CD8-positive, alpha-beta memory T cell (primary cell): ENCODE measurements at regions not wholly inside any gene's neighbourhood (a gene's known extent, or its start where the extent isn't known, plus 50 kb on each side); places are given as distances from the start of the nearest gene placed in this dataset.

Experiments
- CTCF ChIA-PET: fragments of 350-600 bp; sonication (Branson Sonifier 250); formaldehyde crosslinking; loops from one replicate; lab custom pipeline; 2021; ENCODE audit warnings: antibody characterized with exemption; lab: Charles Lee
- POLR2A ChIA-PET: fragments of 350-600 bp; sonication (Branson Sonifier 250); formaldehyde crosslinking; loops from one replicate; lab custom pipeline; 2021; ENCODE audit warnings: antibody characterized with exemption; lab: Charles Lee
- DNase-seq, 5 donors: peaks; one replicate each; pipeline versions ENCODE4 v3.0.0 to v3.0.0-alpha.2; 2020 to 2022; ENCODE audit warnings: mixed read lengths in 1 of 5
- H3K27ac ChIP-seq: one replicate; pipeline ENCODE4 v1.7.0; 2013; ENCODE audit warnings: low read depth, mild to moderate bottlenecking, low read length, moderate library complexity
- H3K27me3 ChIP-seq: 2 replicates; pipeline ENCODE4 v1.7.0; 2013; ENCODE audit warnings: low read length, mild to moderate bottlenecking; ENCODE audit not compliant: insufficient read depth, poor library complexity, severe bottlenecking
- H3K36me3 ChIP-seq: 2 replicates; pipeline ENCODE4 v1.7.0; 2013; ENCODE audit warnings: mild to moderate bottlenecking, low read length, moderate library complexity; ENCODE audit not compliant: insufficient read depth
- H3K4me1 ChIP-seq: 2 replicates; pipeline ENCODE4 v1.7.0; 2013; ENCODE audit warnings: mild to moderate bottlenecking, low read length, moderate library complexity; ENCODE audit not compliant: insufficient read depth
- H3K4me3 ChIP-seq: 2 replicates; pipeline ENCODE4 v1.7.0; 2013; ENCODE audit warnings: mild to moderate bottlenecking, low read length
- H3K9me3 ChIP-seq: 2 replicates; pipeline ENCODE4 v1.7.0; 2013; ENCODE audit warnings: mild to moderate bottlenecking, low read length
- H3K27ac Mint-ChIP-seq, 8 donors: one replicate each; pipeline ENCODE4 v1.8.0; 2020 to 2021; ENCODE audit warnings: mixed read lengths in 8 of 8, mild to moderate bottlenecking in 6 of 8, inconsistent platforms in 3 of 8, moderate library complexity in 3 of 8
- H3K27me3 Mint-ChIP-seq, 2 donors: one replicate each; pipeline ENCODE4 v1.8.0; 2020 to 2021; ENCODE audit warnings: mixed read lengths in 2 of 2, mild to moderate bottlenecking in 1 of 2, moderate library complexity in 1 of 2
- H3K36me3 Mint-ChIP-seq, 3 donors: one replicate each; pipeline ENCODE4 v1.8.0; 2020 to 2021; ENCODE audit warnings: mixed read lengths in 3 of 3, inconsistent platforms in 1 of 3, mild to moderate bottlenecking in 1 of 3
- H3K4me1 Mint-ChIP-seq, 3 donors: one replicate each; pipeline ENCODE4 v1.8.0; 2020 to 2021; ENCODE audit warnings: mixed read lengths in 3 of 3, inconsistent platforms in 1 of 3, mild to moderate bottlenecking in 1 of 3
- H3K4me3 Mint-ChIP-seq, 7 donors: one replicate each; pipeline ENCODE4 v1.8.0; 2020 to 2021; ENCODE audit warnings: mixed read lengths in 7 of 7, mild to moderate bottlenecking in 6 of 7, moderate library complexity in 4 of 7, inconsistent platforms in 2 of 7
- H3K9me3 Mint-ChIP-seq, 5 donors: one replicate each; pipeline ENCODE4 v1.8.0; 2020 to 2022; ENCODE audit warnings: mixed read lengths in 5 of 5, mild to moderate bottlenecking in 3 of 5, moderate library complexity in 2 of 5, inconsistent platforms in 1 of 5

DNA sequence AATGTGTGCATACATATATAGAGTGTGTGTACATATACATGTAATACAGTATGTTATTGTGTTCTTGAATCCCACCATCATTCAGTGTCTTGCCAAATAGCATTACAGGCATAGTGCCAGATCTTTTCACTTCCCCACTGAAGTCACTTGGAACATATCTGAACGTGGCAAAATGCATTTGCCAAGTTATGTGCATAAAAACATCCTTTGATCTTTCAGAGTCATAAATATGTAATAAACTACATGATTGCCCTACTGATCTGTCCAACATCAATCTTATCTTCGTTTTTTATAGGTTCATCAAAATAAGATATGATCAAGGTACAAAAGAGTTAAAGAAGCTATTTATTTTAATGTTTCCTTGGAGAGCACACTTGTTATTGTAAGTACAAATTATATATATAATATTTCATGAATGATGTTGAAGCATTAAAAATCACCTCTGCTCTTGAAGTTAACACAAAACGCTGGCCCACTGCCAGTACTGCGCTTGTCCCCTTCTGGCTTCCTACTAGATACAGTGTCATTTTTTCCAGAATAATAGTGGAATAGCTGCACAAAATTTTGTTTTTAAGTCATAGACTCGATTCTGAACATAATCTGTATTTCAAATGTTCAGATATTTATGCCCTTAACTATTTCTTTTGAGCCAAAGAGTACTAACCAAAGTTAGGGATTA lies 549.5 kb upstream of the ARRDC4 start:
- H3K27me3 Mint-ChIP-seq = no peaks in the 10 kb centered on the region
- peaks cover 0 to 14% (median 7%) of the 10 kb centered on the region in 5 donors for H3K9me3 Mint-ChIP-seq
- no peaks in the 10 kb centered on the region for H3K4me1 ChIP-seq
- H3K36me3 ChIP-seq = no peaks in the 10 kb centered on the region
- H3K27me3 ChIP-seq = no peaks in the 10 kb centered on the region
- no peak overlapping the region for H3K4me3 ChIP-seq
- no peaks in the 10 kb centered on the region for H3K4me1 Mint-ChIP-seq
- H3K4me3 Mint-ChIP-seq = no peak overlapping the region
- no peak overlapping the region for H3K27ac ChIP-seq
- CTCF ChIA-PET = no interaction called here
- no peaks in the 10 kb centered on the region for H3K36me3 Mint-ChIP-seq
- DNase-seq = no peak
- no peak overlapping the region for H3K27ac Mint-ChIP-seq
- H3K9me3 ChIP-seq = no peaks in the 10 kb centered on the region
- POLR2A ChIA-PET = no interaction called here

GRCh38 chr15:97420130-97420529 lies 540.4 kb upstream of the ARRDC4 start:
- Mint-ChIP-seq H3K36me3 (no peaks in the 10 kb centered on the region), H3K4me3 (no peak overlapping the region), H3K9me3 (peaks cover 0 to 18% (median 6%) of the 10 kb centered on the region in 5 donors), H3K27me3 (no peaks in the 10 kb centered on the region), H3K27ac (no peak overlapping the region), H3K4me1 (no peaks in the 10 kb centered on the region)
- Histone ChIP-seq H3K9me3 (no peaks in the 10 kb centered on the region), H3K4me3 (no peak overlapping the region), H3K27ac (no peak overlapping the region), H3K36me3 (no peaks in the 10 kb centered on the region), H3K27me3 (no peaks in the 10 kb centered on the region), H3K4me1 (no peaks in the 10 kb centered on the region)
- no peak for DNase-seq
- POLR2A ChIA-PET = no interaction called here
- CTCF ChIA-PET = no interaction called here

DNA sequence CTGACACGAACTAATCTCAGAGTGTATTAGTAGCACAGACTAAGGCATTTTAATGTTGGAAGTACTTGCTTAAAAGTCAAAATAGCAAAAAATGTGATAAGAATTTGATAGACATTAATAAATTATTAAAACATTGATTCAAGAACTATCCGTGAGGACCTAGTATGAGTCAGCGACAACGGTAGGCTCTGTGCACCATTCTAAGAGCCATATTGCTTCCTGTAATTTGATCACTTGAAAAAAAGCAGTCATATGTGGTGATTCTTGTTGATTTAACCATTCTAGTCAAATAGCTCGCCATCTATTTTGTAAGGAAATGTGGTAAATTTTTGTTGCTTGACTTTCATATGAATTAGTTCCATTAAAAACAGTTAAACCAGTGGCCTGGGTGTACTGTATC lies 534.9 kb upstream of the ARRDC4 start:
- no peaks in the 10 kb centered on the region for H3K4me1 ChIP-seq
- ChIA-PET CTCF (no interaction called here), POLR2A (no interaction called here)
- Mint-ChIP-seq H3K27ac (no peak overlapping the region), H3K4me3 (no peak overlapping the region), H3K4me1 (no peaks in the 10 kb centered on the region), H3K27me3 (no peaks in the 10 kb centered on the region), H3K9me3 (peaks cover 0 to 10% (median 2%) of the 10 kb centered on the region in 5 donors), H3K36me3 (peaks cover 0 to under 1% (median 0%) of the 10 kb centered on the region in 3 donors)
- no peaks in the 10 kb centered on the region for H3K9me3 ChIP-seq
- H3K27ac ChIP-seq = no peak overlapping the region
- no peak for DNase-seq
- no peaks in the 10 kb centered on the region for H3K36me3 ChIP-seq
- no peaks in the 10 kb centered on the region for H3K27me3 ChIP-seq
- H3K4me3 ChIP-seq = no peak overlapping the region

- Histone ChIP-seq H3K27ac (no peak overlapping the region), H3K9me3 (no peaks in the 10 kb centered on the region), H3K27me3 (no peaks in the 10 kb centered on the region), H3K4me3 (no peak overlapping the region), H3K4me1 (no peaks in the 10 kb centered on the region), H3K36me3 (no peaks in the 10 kb centered on the region)
- Mint-ChIP-seq H3K4me3 (no peak overlapping the region), H3K27me3 (no peaks in the 10 kb centered on the region), H3K9me3 (peaks cover 2 to 29% (median 4%) of the 10 kb centered on the region in 5 donors), H3K36me3 (no peaks in the 10 kb centered on the region), H3K27ac (no peak overlapping the region), H3K4me1 (no peaks in the 10 kb centered on the region)
- POLR2A ChIA-PET = no interaction called here
- CTCF ChIA-PET = no interaction called here
- no peak for DNase-seq
Measured at GRCh38 chr15:97443101-97443500, 517.4 kb upstream of the ARRDC4 start.

GRCh38 chr15:97446138-97446537 lies 514.4 kb upstream of the ARRDC4 start:
- H3K27ac ChIP-seq = no peak overlapping the region
- Mint-ChIP-seq H3K4me1 (no peaks in the 10 kb centered on the region), H3K4me3 (no peak overlapping the region), H3K27ac (no peak overlapping the region), H3K27me3 (no peaks in the 10 kb centered on the region), H3K36me3 (no peaks in the 10 kb centered on the region), H3K9me3 (peaks cover 0 to 19% (median 5%) of the 10 kb centered on the region in 5 donors)
- no peak for DNase-seq
- CTCF ChIA-PET = no interaction called here
- no peaks in the 10 kb centered on the region for H3K9me3 ChIP-seq
- no peaks in the 10 kb centered on the region for H3K4me1 ChIP-seq
- no peaks in the 10 kb centered on the region for H3K27me3 ChIP-seq
- no peaks in the 10 kb centered on the region for H3K36me3 ChIP-seq
- POLR2A ChIA-PET = no interaction called here
- no peak overlapping the region for H3K4me3 ChIP-seq

DNA sequence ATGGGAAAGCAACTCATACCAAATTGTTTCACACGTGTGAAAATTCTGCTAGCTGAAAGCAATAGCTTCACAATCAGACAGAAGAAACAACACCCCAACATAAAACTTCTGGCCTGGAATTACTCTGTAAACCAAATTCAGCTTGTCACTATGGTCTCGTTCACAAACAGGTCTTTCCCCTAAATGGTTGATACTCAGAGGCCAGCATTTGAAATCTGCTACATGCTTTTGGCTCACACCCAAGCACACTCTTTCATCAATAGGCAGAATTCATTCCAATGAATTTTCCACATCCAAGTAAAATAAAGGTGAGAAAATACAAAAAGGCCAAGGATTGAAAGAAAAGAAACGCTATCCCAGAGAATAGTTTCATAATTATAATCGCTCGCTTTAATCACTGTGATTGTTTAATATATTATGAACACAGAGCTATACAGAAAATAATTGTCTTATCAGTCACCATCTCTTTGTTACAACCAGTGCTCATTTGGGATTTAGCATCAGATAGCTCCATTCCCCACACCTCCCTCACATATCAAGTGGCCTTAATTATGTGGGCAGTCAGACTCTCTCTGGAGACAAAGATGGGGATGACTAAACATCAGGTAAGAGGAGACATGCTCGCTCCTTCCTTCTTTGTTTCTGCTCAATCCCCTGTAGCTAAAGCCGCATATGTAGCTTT lies 503.8 kb upstream of the ARRDC4 start:
- Histone ChIP-seq H3K9me3 (no peaks in the 10 kb centered on the region), H3K36me3 (no peaks in the 10 kb centered on the region), H3K4me3 (no peak overlapping the region), H3K27me3 (no peaks in the 10 kb centered on the region), H3K4me1 (no peaks in the 10 kb centered on the region), H3K27ac (no peak overlapping the region)
- Mint-ChIP-seq H3K36me3 (no peaks in the 10 kb centered on the region), H3K4me3 (no peak overlapping the region), H3K4me1 (no peaks in the 10 kb centered on the region), H3K27ac (no peak overlapping the region), H3K9me3 (peaks cover 0 to 10% (median 3%) of the 10 kb centered on the region in 5 donors), H3K27me3 (no peaks in the 10 kb centered on the region)
- CTCF ChIA-PET = no interaction called here
- POLR2A ChIA-PET = no interaction called here
- no peak for DNase-seq

GRCh38 chr15:97457203-97457847 lies 503.2 kb upstream of the ARRDC4 start:
- CTCF ChIA-PET = no interaction called here
- H3K27ac ChIP-seq = no peak overlapping the region
- no peaks in the 10 kb centered on the region for H3K27me3 Mint-ChIP-seq

GRCh38 chr15:97459771-97460170 lies 500.7 kb upstream of the ARRDC4 start:
- Mint-ChIP-seq H3K4me3 (no peak overlapping the region), H3K27me3 (no peaks in the 10 kb centered on the region), H3K4me1 (no peaks in the 10 kb centered on the region), H3K36me3 (no peaks in the 10 kb centered on the region), H3K27ac (no peak overlapping the region), H3K9me3 (peaks cover 0 to 18% (median 3%) of the 10 kb centered on the region in 5 donors)
- Histone ChIP-seq H3K36me3 (no peaks in the 10 kb centered on the region), H3K27me3 (no peaks in the 10 kb centered on the region), H3K9me3 (no peaks in the 10 kb centered on the region), H3K4me3 (no peak overlapping the region), H3K27ac (no peak overlapping the region), H3K4me1 (no peaks in the 10 kb centered on the region)
- no peak for DNase-seq
- ChIA-PET POLR2A (no interaction called here), CTCF (no interaction called here)

More at GRCh38 chr15:97457203-97457847, 503.2 kb upstream of the ARRDC4 start:
- H3K4me1 Mint-ChIP-seq = no peaks in the 10 kb centered on the region
- no peak overlapping the region for H3K4me3 Mint-ChIP-seq
- H3K4me3 ChIP-seq = no peak overlapping the region
- no peaks in the 10 kb centered on the region for H3K27me3 ChIP-seq
- POLR2A ChIA-PET = no interaction called here
- no peak overlapping the region for H3K27ac Mint-ChIP-seq
- H3K36me3 Mint-ChIP-seq = no peaks in the 10 kb centered on the region
- peaks cover 0 to 14% (median 3%) of the 10 kb centered on the region in 5 donors for H3K9me3 Mint-ChIP-seq
- no peaks in the 10 kb centered on the region for H3K36me3 ChIP-seq
- DNase-seq = no peak
- no peaks in the 10 kb centered on the region for H3K9me3 ChIP-seq
- no peaks in the 10 kb centered on the region for H3K4me1 ChIP-seq
